IMR-90 (cell line): ENCODE measurements at regions not wholly inside any gene's neighbourhood (a gene's known extent, or its start where the extent isn't known, plus 50 kb on each side); places are given as distances from the start of the nearest gene placed in this dataset.

Experiments
- ATAC-seq: fragments of 200-7000 bp; cut with Tn5 transposase; 2 replicates; pipeline ENCODE4 v1.9.1; 2020; ENCODE audit warnings: low read depth, mild to moderate bottlenecking, moderate library complexity
- BruUV-seq: library from RNA; stranded (reverse); fragments of 400-500 nt; replicated peaks from 2 replicates; lab custom pipeline; 2021; lab: Mats Ljungman, UMichigan
- CTCF ChIA-PET: fragments of 300-600 bp; formaldehyde crosslinking; extraction: SDS; loops from one replicate; lab custom pipeline; 2021; ENCODE audit warnings: antibody characterized with exemption; lab: Yijun Ruan, JAX
- POLR2A ChIA-PET: fragments of 300-600 bp; sonication (Branson Sonifier 250); formaldehyde crosslinking; loops from one replicate; lab custom pipeline; 2022; ENCODE audit warnings: antibody characterized with exemption; ENCODE audit not compliant: unreplicated experiment; lab: Charles Lee
- DNase-seq: peaks from one replicate; pipeline ENCODE4 v3.0.0; 2013
- H2AFZ ChIP-seq: replicated peaks from 2 replicates; pipeline ENCODE3; 2013; ENCODE audit warnings: low read length, mild to moderate bottlenecking; ENCODE audit not compliant: poor library complexity
- H2AK5ac ChIP-seq: 2 replicates; pipeline ENCODE4 v1.6.1; 2013; ENCODE audit warnings: low read depth, low read length, inconsistent platforms
- H2AK9ac ChIP-seq: replicated peaks from 2 replicates; pipeline ENCODE3; 2013; ENCODE audit warnings: mild to moderate bottlenecking, low read depth, low read length, moderate library complexity; ENCODE audit not compliant: poor library complexity
- H2BK120ac ChIP-seq: 2 replicates; pipeline ENCODE4 v1.6.1; 2013; ENCODE audit warnings: low read depth, low read length, inconsistent platforms
- H2BK15ac ChIP-seq: 3 replicates; pipeline ENCODE4 v1.6.1; 2013; ENCODE audit warnings: low read depth, low read length, inconsistent platforms
- H2BK20ac ChIP-seq: 2 replicates; pipeline ENCODE4 v1.6.1; 2013; ENCODE audit warnings: low read depth, mild to moderate bottlenecking, inconsistent platforms, low read length, moderate library complexity
- H2BK5ac ChIP-seq: 2 replicates; pipeline ENCODE4 v1.6.1; 2013; ENCODE audit warnings: mild to moderate bottlenecking, low read depth, low read length, inconsistent platforms; ENCODE audit not compliant: poor library complexity, severe bottlenecking
- H3K14ac ChIP-seq: replicated peaks from 2 replicates; pipeline ENCODE4 v1.6.1; 2013; ENCODE audit warnings: low read depth, low read length, inconsistent platforms
- H3K18ac ChIP-seq: 2 replicates; pipeline ENCODE4 v1.6.1; 2013; ENCODE audit warnings: low read depth, low read length, control low read depth
- H3K23ac ChIP-seq: 2 replicates; pipeline ENCODE4 v1.6.1; 2013; ENCODE audit warnings: low read depth, low read length, inconsistent platforms
- H3K27ac ChIP-seq: 2 replicates; pipeline ENCODE4 v1.5.1; 2013; ENCODE audit warnings: mild to moderate bottlenecking, control low read depth, low read length; ENCODE audit not compliant: insufficient read depth
- H3K27me3 ChIP-seq: 2 replicates; pipeline ENCODE4 v1.6.1; 2013; ENCODE audit warnings: low read length; ENCODE audit not compliant: control insufficient read depth, insufficient read depth
- H3K36me3 ChIP-seq: 2 replicates; pipeline ENCODE4 v1.6.1; 2013; ENCODE audit warnings: low read length, mixed read lengths; ENCODE audit not compliant: control insufficient read depth, insufficient read depth
- H3K4ac ChIP-seq: 2 replicates; pipeline ENCODE4 v1.6.1; 2013; ENCODE audit warnings: low read depth, low read length, inconsistent platforms
- H3K4me1 ChIP-seq: 2 replicates; pipeline ENCODE4 v1.6.1; 2013; ENCODE audit warnings: low read length, mixed read lengths; ENCODE audit not compliant: control insufficient read depth, insufficient read depth
- H3K4me2 ChIP-seq: 2 replicates; pipeline ENCODE4 v1.6.1; 2013; ENCODE audit warnings: low read depth, mild to moderate bottlenecking, control low read depth, low read length, moderate library complexity
- H3K4me3 ChIP-seq: 2 replicates; pipeline ENCODE4 v1.5.1; 2013; ENCODE audit warnings: low read depth, mild to moderate bottlenecking, control low read depth, low read length, moderate library complexity; ENCODE audit not compliant: insufficient read depth
- H3K56ac ChIP-seq: 2 replicates; pipeline ENCODE4 v1.6.1; 2013; ENCODE audit warnings: low read length, inconsistent platforms; ENCODE audit not compliant: insufficient read depth; ENCODE audit errors: extremely low read depth
- H3K79me1 ChIP-seq, 2 experiments: 2 replicates each; pipeline ENCODE4 v1.6.1; 2013; ENCODE audit warnings: low read length in 2 of 2, inconsistent platforms in 1 of 2, low read depth in 1 of 2
- H3K9ac ChIP-seq: 2 replicates; pipeline ENCODE4 v1.6.1; 2013; ENCODE audit warnings: low read depth, low read length, control low read depth
- H3K9me1 ChIP-seq: 2 replicates; pipeline ENCODE4 v1.6.1; 2013; ENCODE audit warnings: low read length, inconsistent platforms; ENCODE audit not compliant: insufficient read depth
- H3K9me3 ChIP-seq: 2 replicates; pipeline ENCODE4 v1.6.1; 2013; ENCODE audit warnings: low read length; ENCODE audit not compliant: control insufficient read depth, insufficient read depth
- H4K20me1 ChIP-seq: 2 replicates; pipeline ENCODE4 v1.6.1; 2013; ENCODE audit warnings: low read length, inconsistent platforms; ENCODE audit not compliant: insufficient read depth
- H4K5ac ChIP-seq: 2 replicates; pipeline ENCODE4 v1.6.1; 2013; ENCODE audit warnings: mild to moderate bottlenecking, low read depth, low read length, control low read depth
- H4K8ac ChIP-seq, 2 experiments: 2 replicates each; pipeline ENCODE4 v1.6.1; 2013; ENCODE audit warnings: low read depth in 2 of 2, low read length in 2 of 2, control low read depth in 1 of 2, inconsistent platforms in 1 of 2
- H4K91ac ChIP-seq: 2 replicates; pipeline ENCODE4 v1.6.1; 2013; ENCODE audit warnings: low read depth, low read length, inconsistent platforms; ENCODE audit not compliant: insufficient read depth
- CHD1 ChIP-seq: IDR thresholded peaks from 2 replicates; pipeline ENCODE4 v1.6.1; 2012; ENCODE audit warnings: low read depth, low read length, improper control_type of control experiment
- FOS ChIP-seq: fragments of 150-350 bp; IDR thresholded peaks from 2 replicates; pipeline ENCODE4 v1.6.1; 2016; ENCODE audit warnings: low read depth, low read length
- USF2 ChIP-seq: fragments of 150-350 bp; IDR thresholded peaks from 2 replicates; pipeline ENCODE4 v1.6.1; 2017; ENCODE audit warnings: mild to moderate bottlenecking, antibody characterized with exemption, low read length, low read depth
- WGBS, 2 experiments: methylation state at CpG; one replicate each; pipeline versions ENCODE4 v1.1.5 to v1.1.7; 2013; ENCODE audit warnings: missing lambda C conversion rate in 2 of 2; ENCODE audit not compliant: insufficient read length in 1 of 2; ENCODE audit errors: extremely low coverage in 2 of 2; 5-methylcytosine and 5-hydroxymethylcytosine counted together
- dilution Hi-C: fragments of 300-500 bp; cut with HindIII; formaldehyde crosslinking; loops from one replicate; pipeline ENCODE4 v1.14.3; 2018; ENCODE audit warnings: low sequenced_read_pairs; ENCODE audit not compliant: unreplicated experiment
- in situ Hi-C: fragments of 300-500 bp; cut with MboI; formaldehyde crosslinking; loops from 3 replicates; pipeline ENCODE4 v1.14.3; 2019; ENCODE audit warnings: low sequenced_read_pairs, inconsistent platforms, mixed read lengths
- intact Hi-C: fragments of 100-400 bp; cut with micrococcal nuclease; formaldehyde crosslinking; loops from 2 replicates; pipeline ENCODE4 v1.10.0; 2022

- dilution Hi-C loops = no loop called here
- H2BK120ac ChIP-seq = no peak overlapping the region
- H3K4me1 ChIP-seq = peaks cover 4% of the 10 kb centered on the region
- no peak overlapping the region for H2BK15ac ChIP-seq
- POLR2A ChIA-PET = no interaction called here
- in situ Hi-C loops = no loop called here
- no peak overlapping the region for H3K56ac ChIP-seq
- no peak overlapping the region for H4K5ac ChIP-seq
- peaks cover 17% of the 10 kb centered on the region for H3K27me3 ChIP-seq
- TF ChIP-seq CHD1 (no peak), USF2 (peak; percentile 10; the same call in 1 of the 2 replicates), FOS (peak; percentile 33; the same call in 1 of the 2 replicates)
- no peak overlapping the region for H2BK20ac ChIP-seq
- no peak overlapping the region for H3K18ac ChIP-seq
- no peak overlapping the region for H2AK5ac ChIP-seq
- H4K91ac ChIP-seq = no peak overlapping the region
- no peak overlapping the region for H3K23ac ChIP-seq
- H2BK5ac ChIP-seq = no peak overlapping the region
- H4K20me1 ChIP-seq = no peaks in the 10 kb centered on the region
- DNase-seq (peak; percentile 38), ATAC-seq (peak; percentile 29; the same call in 1 of the 2 replicates)
- H2AK9ac ChIP-seq = peak overlapping the region; percentile 31
- intact Hi-C loops = no loop called here
- no peak overlapping the region for H3K4ac ChIP-seq
- no CpG with 5 or more reads among the region's 7 CpGs for WGBS, 2 experiments
- H3K27ac ChIP-seq = no peak overlapping the region
- H3K14ac ChIP-seq = no peak overlapping the region
- no peak overlapping the region for H3K9ac ChIP-seq
- no peak overlapping the region for H2AFZ ChIP-seq
- no peak overlapping the region for H4K8ac ChIP-seq
- CTCF ChIA-PET = no interaction called here
- BruUV-seq = no TSS peak
- H3K4me2 ChIP-seq = no peak overlapping the region
- 0 out of 2 replicates have a peak, but pooled peaks cover 4% of the 10 kb centered on the region for H3K9me1 ChIP-seq
- peaks cover 4% of the 10 kb centered on the region; the same call in 1 of the 2 replicates for H3K9me3 ChIP-seq
- H3K36me3 ChIP-seq = no peaks in the 10 kb centered on the region
- H3K79me1 ChIP-seq = no peaks in the 10 kb centered on the region
- H3K4me3 ChIP-seq = no peak overlapping the region
These were observed 383.2 kb upstream of the ZMIZ1 start for GRCh38 chr10:78685466-78686103.
